K562 (cell line): ENCODE measurements at regions not wholly inside any gene's neighbourhood (a gene's known extent, or its start where the extent isn't known, plus 50 kb on each side); places are given as distances from the start of the nearest gene placed in this dataset.

Experiments used
- ARID4B ChIP-seq: sonication (generic); formaldehyde crosslinking; IDR thresholded peaks from 2 replicates; pipeline ENCODE4 v1.8.0; 2022; ENCODE audit warnings: mild to moderate bottlenecking, missing genetic modification reagents
- ETS2 ChIP-seq: IDR thresholded peaks from 2 replicates; pipeline ENCODE4 v1.6.1; 2016; ENCODE audit warnings: borderline replicate concordance, missing genetic modification characterization, mild to moderate bottlenecking, moderate library complexity, missing compliant biosample characterization; ENCODE audit not compliant: poor library complexity, severe bottlenecking
- KHSRP ChIP-seq: fragments of 450-650 bp; IDR thresholded peaks from 2 replicates; pipeline ENCODE4 v1.6.1; 2017
- PTRF ChIP-seq: fragments of 450-650 bp; IDR thresholded peaks from 2 replicates; pipeline ENCODE4 v1.6.1; 2016; ENCODE audit warnings: mild to moderate bottlenecking, missing genetic modification characterization, missing compliant biosample characterization
- RBM17 ChIP-seq: fragments of 200-400 bp; formaldehyde crosslinking; IDR thresholded peaks from 2 replicates; pipeline ENCODE4 v1.6.1; 2017; ENCODE audit warnings: low read depth, mild to moderate bottlenecking, low read length, borderline replicate concordance
- ZBTB17 ChIP-seq: fragments of 450-650 bp; formaldehyde crosslinking; IDR thresholded peaks from 2 replicates; pipeline ENCODE4 v1.4.0; 2020; ENCODE audit warnings: mild to moderate bottlenecking
- ZFX ChIP-seq: sonication (generic); formaldehyde crosslinking; IDR thresholded peaks from 2 replicates; pipeline ENCODE4 v1.8.0; 2022; ENCODE audit warnings: mild to moderate bottlenecking, missing genetic modification reagents, moderate library complexity
- ZNF75A ChIP-seq: fragments of 450-650 bp; formaldehyde crosslinking; IDR thresholded peaks from 2 replicates; pipeline ENCODE4 v1.4.0; 2020; ENCODE audit warnings: mild to moderate bottlenecking
- TF ChIP-seq, protein P1 (sequence below): fragments of 450-650 bp; IDR thresholded peaks from 2 replicates; pipeline ENCODE4 v1.6.1; 2016

DNA sequence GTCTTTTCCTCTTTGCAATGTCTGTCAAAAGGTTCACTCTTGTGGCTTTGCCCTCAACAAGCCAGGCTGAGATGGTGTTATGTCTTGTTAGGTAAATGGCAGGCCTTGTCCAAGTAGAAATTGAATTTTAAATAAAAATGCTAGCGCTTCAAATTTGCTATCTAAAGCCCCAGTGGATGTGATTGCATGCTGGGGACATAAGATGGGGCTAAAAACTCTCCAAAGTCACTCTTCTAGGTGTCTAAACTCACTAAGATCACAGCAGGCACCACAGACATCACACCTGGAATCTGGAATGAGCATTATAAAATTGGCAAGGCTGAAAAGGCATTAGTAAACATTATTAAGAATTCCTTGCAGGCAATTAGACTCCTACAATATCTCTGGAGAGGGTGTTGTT, 262.7 kb upstream of the CLINT1 start (continued):
- TF ChIP-seq ETS2 (tag) (no peak), ZFX (no peak), RBM17 (no peak), ZBTB17 (CRISPR knock-in tag) (no peak), ARID4B (CRISPR knock-in tag) (no peak), KHSRP (no peak), ZNF75A (CRISPR knock-in tag) (no peak), PTRF (tag) (no peak)
- TF ChIP-seq, protein P1, sequence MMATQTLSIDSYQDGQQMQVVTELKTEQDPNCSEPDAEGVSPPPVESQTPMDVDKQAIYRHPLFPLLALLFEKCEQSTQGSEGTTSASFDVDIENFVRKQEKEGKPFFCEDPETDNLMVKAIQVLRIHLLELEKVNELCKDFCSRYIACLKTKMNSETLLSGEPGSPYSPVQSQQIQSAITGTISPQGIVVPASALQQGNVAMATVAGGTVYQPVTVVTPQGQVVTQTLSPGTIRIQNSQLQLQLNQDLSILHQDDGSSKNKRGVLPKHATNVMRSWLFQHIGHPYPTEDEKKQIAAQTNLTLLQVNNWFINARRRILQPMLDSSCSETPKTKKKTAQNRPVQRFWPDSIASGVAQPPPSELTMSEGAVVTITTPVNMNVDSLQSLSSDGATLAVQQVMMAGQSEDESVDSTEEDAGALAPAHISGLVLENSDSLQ = no peak
